ENCODE measurements at regions not wholly inside any gene's neighbourhood (a gene's known extent, or its start where the extent isn't known, plus 50 kb on each side); places are given as distances from the start of the nearest gene placed in this dataset.

DNA sequence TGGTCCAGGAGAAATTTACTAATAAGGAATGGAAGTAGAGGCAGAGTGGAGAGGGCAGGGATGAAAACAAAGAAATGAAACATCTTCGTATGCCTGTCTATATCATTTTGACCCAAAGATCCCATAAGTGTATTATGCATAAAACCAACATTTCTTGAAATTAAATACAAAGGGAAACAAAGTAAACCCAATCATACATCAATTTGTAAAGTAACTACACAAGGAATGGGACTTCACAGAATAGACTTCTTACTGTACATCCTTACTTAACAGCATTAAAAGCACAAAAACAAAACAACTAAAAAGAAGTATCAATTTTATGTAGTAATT, 253.6 kb upstream of the CCDC179 start:
- TF ChIP-seq, protein P1, sequence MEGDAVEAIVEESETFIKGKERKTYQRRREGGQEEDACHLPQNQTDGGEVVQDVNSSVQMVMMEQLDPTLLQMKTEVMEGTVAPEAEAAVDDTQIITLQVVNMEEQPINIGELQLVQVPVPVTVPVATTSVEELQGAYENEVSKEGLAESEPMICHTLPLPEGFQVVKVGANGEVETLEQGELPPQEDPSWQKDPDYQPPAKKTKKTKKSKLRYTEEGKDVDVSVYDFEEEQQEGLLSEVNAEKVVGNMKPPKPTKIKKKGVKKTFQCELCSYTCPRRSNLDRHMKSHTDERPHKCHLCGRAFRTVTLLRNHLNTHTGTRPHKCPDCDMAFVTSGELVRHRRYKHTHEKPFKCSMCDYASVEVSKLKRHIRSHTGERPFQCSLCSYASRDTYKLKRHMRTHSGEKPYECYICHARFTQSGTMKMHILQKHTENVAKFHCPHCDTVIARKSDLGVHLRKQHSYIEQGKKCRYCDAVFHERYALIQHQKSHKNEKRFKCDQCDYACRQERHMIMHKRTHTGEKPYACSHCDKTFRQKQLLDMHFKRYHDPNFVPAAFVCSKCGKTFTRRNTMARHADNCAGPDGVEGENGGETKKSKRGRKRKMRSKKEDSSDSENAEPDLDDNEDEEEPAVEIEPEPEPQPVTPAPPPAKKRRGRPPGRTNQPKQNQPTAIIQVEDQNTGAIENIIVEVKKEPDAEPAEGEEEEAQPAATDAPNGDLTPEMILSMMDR (IDR thresholded peaks at IDR 0.05) = no peak
- no peak for TF ChIP-seq POLR2A (IDR thresholded peaks at IDR 0.05)
